Small intestine (tissue), 7 donors: ENCODE measurements at regions not wholly inside any gene's neighbourhood (a gene's known extent, or its start where the extent isn't known, plus 50 kb on each side); places are given as distances from the start of the nearest gene placed in this dataset.
"Not testable (repeated sequence)": the region's sequence is repeated elsewhere in the genome, so short reads cannot be mapped to it uniquely, and the experiment has no call there.

Source experiments
- DNase-seq, 2 donors: peaks; one replicate each; pipeline versions ENCODE4 v3.0.0 to v3.0.0-alpha.2; 2013
- FAIRE-seq: peaks from 2 replicates; lab custom pipeline; 2012; peaks lifted over from hg19 to GRCh38; lab: Jason Lieb, UNC
- H3K27ac ChIP-seq, 3 donors: one replicate each; pipeline ENCODE4 v1.5.1; 2013; ENCODE audit warnings: low read length in 2 of 3, mild to moderate bottlenecking in 2 of 3, control low read depth in 1 of 3, inconsistent platforms in 1 of 3, low read depth in 1 of 3, moderate library complexity in 1 of 3
- H3K27me3 ChIP-seq, 3 donors: one replicate each; pipeline ENCODE4 v1.6.1; 2013; ENCODE audit warnings: low read length in 3 of 3, inconsistent platforms in 1 of 3; ENCODE audit not compliant: control insufficient read depth in 3 of 3, insufficient read depth in 3 of 3
- H3K36me3 ChIP-seq, 3 donors: one replicate each; pipeline ENCODE4 v1.6.1; 2013; ENCODE audit warnings: low read length in 3 of 3, inconsistent platforms in 1 of 3, low read depth in 1 of 3, mild to moderate bottlenecking in 1 of 3, moderate library complexity in 1 of 3; ENCODE audit not compliant: control insufficient read depth in 3 of 3, insufficient read depth in 2 of 3
- H3K4me1 ChIP-seq, 3 donors: one replicate each; pipeline ENCODE4 v1.6.1; 2013; ENCODE audit warnings: low read length in 2 of 3, inconsistent platforms in 1 of 3, low read depth in 1 of 3, mild to moderate bottlenecking in 1 of 3, moderate library complexity in 1 of 3; ENCODE audit not compliant: control insufficient read depth in 3 of 3, insufficient read depth in 2 of 3
- H3K4me3 ChIP-seq, 3 donors: one replicate each; pipeline ENCODE4 v1.5.1; 2013; ENCODE audit warnings: low read length in 3 of 3, control low read depth in 1 of 3, inconsistent platforms in 1 of 3, low read depth in 1 of 3, mild to moderate bottlenecking in 1 of 3, moderate library complexity in 1 of 3
- H3K9me3 ChIP-seq, 2 donors: one replicate each; pipeline ENCODE4 v1.6.1; 2013; ENCODE audit warnings: low read depth in 1 of 2, low read length in 1 of 2; ENCODE audit not compliant: control insufficient read depth in 2 of 2, insufficient read depth in 1 of 2
- WGBS, 3 donors: extraction: QIAGEN DNeasy Blood & Tissue Kit; methylation state at CpG; one replicate each; pipeline ENCODE4 v1.1.7; 2013; 5-methylcytosine and 5-hydroxymethylcytosine counted together
- donor health status: healthy with polysubstance abuse.
- donor health status: control.
- donor health status: control.
- donor health status: Bipolar disorder and iron deficiency.
- donor health status: healthy.

DNA sequence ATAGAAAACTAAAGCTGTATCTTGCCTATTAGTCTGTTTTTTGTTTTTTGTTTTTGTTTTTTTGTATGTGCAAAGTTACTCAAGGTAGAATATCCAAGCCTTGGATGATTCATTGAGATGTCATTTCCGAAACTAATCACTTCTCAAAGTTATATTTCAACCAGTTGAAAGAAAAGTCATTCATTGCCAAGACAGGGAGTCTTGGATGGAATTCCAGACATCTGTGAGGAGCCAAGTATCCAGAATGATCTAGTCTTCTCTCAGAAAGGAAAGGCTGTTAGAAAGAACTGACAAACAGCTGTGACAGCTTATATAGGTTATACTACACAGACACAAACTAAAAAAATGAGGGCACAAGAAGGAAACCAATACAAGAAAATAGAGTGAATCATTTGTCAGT, 141.1 kb upstream of the NDST3 start:
- Histone ChIP-seq H3K27ac (no peak overlapping the region), H3K36me3 (no peaks in the 10 kb centered on the region), H3K9me3 (no peaks in the 10 kb centered on the region), H3K4me1 (no peaks in the 10 kb centered on the region), H3K27me3 (no peaks in the 10 kb centered on the region), H3K4me3 (no peak overlapping the region)
- 23 to 39% (median 39%) methylated on average over 1 of the region's 1 CpG for WGBS, 3 donors
- no peak for FAIRE-seq
- no peak for DNase-seq

DNA sequence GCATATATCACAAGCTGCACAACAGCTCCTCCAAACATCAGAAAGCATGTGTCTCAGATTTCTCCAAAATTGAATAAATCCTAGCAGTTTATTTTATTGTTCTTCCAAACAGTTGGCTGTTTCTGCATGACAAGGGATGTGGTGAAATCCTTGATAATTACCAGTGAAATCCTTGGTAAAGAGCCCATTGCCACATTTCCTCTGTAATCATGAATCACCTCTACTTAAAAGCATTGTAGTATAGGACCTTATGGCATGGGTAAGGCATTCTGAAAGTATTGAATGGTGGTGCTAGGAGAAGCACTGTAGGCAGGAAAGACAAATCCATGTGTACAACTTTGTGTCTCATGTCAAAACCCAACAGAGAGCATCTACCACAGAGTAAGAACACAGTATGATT, 135.8 kb upstream of the NDST3 start:
- no peaks in the 10 kb centered on the region for H3K4me1 ChIP-seq
- no peak overlapping the region for H3K27ac ChIP-seq
- DNase-seq (no peak), FAIRE-seq (no peak)
- no peaks in the 10 kb centered on the region for H3K36me3 ChIP-seq
- no peaks in the 10 kb centered on the region for H3K9me3 ChIP-seq
- H3K27me3 ChIP-seq: no peaks in the 10 kb centered on the region
- H3K4me3 ChIP-seq: no peak overlapping the region

DNA sequence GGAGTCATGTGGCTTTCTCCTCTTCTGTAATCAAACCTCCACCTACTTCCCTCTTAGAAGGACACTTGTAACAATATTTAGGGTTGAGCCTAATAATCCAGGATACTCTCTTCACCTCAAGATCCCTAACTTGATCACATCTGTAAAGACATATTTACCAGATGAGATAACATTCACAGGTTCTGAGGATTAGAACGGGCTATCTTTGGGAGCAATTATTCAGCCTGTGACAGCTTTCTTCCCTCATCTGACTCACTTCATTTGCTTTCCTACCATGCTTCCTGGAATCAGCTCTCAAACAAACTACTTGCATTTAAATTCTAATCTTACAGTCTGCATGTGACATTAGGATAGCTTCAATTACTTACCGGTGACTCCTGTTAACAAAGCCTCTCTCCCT, 133.5 kb upstream of the NDST3 start:
- Histone ChIP-seq H3K4me3 (no peak overlapping the region), H3K27ac (no peak overlapping the region), H3K36me3 (no peaks in the 10 kb centered on the region), H3K9me3 (no peaks in the 10 kb centered on the region), H3K27me3 (no peaks in the 10 kb centered on the region), H3K4me1 (no peaks in the 10 kb centered on the region)
- FAIRE-seq (no peak), DNase-seq (no peak)
- WGBS, 3 donors: 10 to 35% (median 28%) methylated on average over 2 of the region's 2 CpGs

- FAIRE-seq (no peak), DNase-seq (no peak)
- no peak overlapping the region for H3K27ac ChIP-seq
- no peaks in the 10 kb centered on the region for H3K27me3 ChIP-seq
- H3K4me1 ChIP-seq: no peaks in the 10 kb centered on the region
- WGBS, 3 donors: 81 to 86% (median 85%) methylated on average over 1 of the region's 1 CpG
- H3K4me3 ChIP-seq: no peak overlapping the region
- no peaks in the 10 kb centered on the region for H3K9me3 ChIP-seq
- no peaks in the 10 kb centered on the region for H3K36me3 ChIP-seq
These were observed 126.6 kb upstream of the NDST3 start for GRCh38 chr4:117907646-117908045.

DNA sequence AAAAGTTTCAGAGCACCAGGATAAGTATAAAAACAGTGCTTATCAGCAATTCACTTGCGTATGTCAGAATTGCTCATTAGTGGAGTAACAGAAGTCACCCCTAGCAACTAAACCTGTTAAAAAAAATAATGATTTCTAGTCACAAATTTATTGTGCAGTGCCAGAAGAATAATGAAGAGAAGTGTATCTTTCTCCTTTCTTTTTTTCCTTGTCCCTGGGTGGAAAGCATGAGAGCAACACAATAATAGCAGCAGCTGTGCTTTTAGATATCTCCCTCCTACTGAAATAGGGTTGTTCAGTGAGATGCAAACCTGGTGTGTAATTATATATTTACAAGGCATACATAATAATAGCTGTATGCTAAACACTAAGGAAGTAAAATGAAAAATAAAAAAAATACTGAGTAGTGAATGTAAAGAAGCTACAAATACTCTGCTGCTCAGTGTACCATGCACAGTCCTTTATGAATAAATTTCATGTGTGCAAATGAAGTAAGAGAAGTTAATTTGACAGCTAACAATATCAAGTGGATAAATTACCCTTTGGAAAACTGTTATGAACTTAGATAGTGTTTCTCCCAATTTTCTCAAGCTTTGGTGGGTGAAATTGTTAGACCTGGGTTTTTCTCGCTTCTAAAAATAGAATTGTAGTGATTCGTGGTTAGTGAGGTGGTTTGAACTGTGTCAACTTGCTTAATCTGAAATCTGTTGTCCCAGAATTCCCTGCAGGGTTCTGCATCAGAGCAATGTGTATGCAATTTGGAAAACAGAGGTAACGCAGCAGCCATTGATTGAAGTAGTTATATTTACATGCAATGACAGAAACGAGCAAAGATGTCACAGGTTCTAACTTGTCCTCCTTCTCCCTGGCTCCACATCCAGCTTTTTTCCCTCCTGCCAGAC, 125.7 kb upstream of the NDST3 start:
- Histone ChIP-seq H3K27me3 (no peaks in the 10 kb centered on the region), H3K27ac (no peak overlapping the region), H3K36me3 (no peaks in the 10 kb centered on the region), H3K4me1 (no peaks in the 10 kb centered on the region), H3K9me3 (no peaks in the 10 kb centered on the region), H3K4me3 (no peak overlapping the region)
- no peak for FAIRE-seq
- DNase-seq: no peak
- 41 to 60% (median 44%) methylated on average over 5 of the region's 5 CpGs for WGBS, 3 donors

DNA sequence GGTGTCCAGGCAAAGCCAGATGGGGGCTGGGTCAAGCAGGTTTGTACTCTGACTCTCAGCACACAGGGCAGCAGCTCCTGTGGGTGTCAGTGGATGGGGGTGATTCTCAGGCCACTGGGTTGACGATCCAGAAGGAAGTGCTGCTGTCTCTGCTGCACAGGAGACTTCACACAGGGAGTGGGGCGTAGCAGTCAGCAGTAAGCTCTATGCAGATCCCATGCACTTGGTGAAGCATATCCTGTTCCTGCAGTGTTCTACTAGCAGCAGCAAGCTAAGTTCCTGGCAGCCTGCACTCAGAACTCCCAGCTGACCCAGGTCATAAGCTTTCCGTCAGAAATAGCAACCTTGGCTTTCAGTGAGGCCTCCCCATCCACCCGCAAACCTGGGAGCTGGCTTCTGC, 117.6 kb upstream of the NDST3 start:
- FAIRE-seq: no peak
- H3K27ac ChIP-seq: no peak overlapping the region

GRCh38 chr4:117922311-117922710, 112.0 kb upstream of the NDST3 start:
- DNase-seq, H3K27ac ChIP-seq, H3K4me1 ChIP-seq, H3K27me3 ChIP-seq, H3K36me3 ChIP-seq, H3K4me3 ChIP-seq, FAIRE-seq, H3K9me3 ChIP-seq: not testable (repeated sequence)
- WGBS, 3 donors: 67 to 75% (median 75%) methylated on average over 7 to 9 of the region's 9 CpGs

More for the DNA sequence above, 117.6 kb upstream of the NDST3 start:
- DNase-seq: no peak
- Histone ChIP-seq H3K4me3 (no peak overlapping the region), H3K27me3 (no peaks in the 10 kb centered on the region), H3K9me3 (no peaks in the 10 kb centered on the region), H3K36me3 (no peaks in the 10 kb centered on the region), H3K4me1 (no peaks in the 10 kb centered on the region)
- WGBS, 3 donors: 89 to 97% (median 91%) methylated on average over 4 of the region's 4 CpGs

GRCh38 chr4:117927823-117928222, 106.5 kb upstream of the NDST3 start:
- not testable (repeated sequence) for H3K27ac ChIP-seq, H3K36me3 ChIP-seq, H3K4me3 ChIP-seq, DNase-seq, H3K27me3 ChIP-seq, FAIRE-seq, H3K9me3 ChIP-seq, H3K4me1 ChIP-seq
- 85 to 93% (median 86%) methylated on average over 2 of the region's 2 CpGs for WGBS, 3 donors

- H3K9me3 ChIP-seq: peaks cover 0 to 19% of the 10 kb centered on the region in 2 donors
- no peaks in the 10 kb centered on the region for H3K4me1 ChIP-seq
- WGBS, 3 donors: 70 to 79% (median 78%) methylated on average over 5 of the region's 5 CpGs
- H3K27me3 ChIP-seq: no peaks in the 10 kb centered on the region
- no peak for FAIRE-seq
- no peaks in the 10 kb centered on the region for H3K36me3 ChIP-seq
- no peak for DNase-seq
- H3K4me3 ChIP-seq: no peak overlapping the region
- no peak overlapping the region for H3K27ac ChIP-seq
These were observed 92.7 kb upstream of the NDST3 start for GRCh38 chr4:117941611-117942010.
